GM19324 (cell line): ENCODE measurements at regions not wholly inside any gene's neighbourhood (a gene's known extent, or its start where the extent isn't known, plus 50 kb on each side); places are given as distances from the start of the nearest gene placed in this dataset.
"Not testable (repeated sequence)": the region's sequence is repeated elsewhere in the genome, so short reads cannot be mapped to it uniquely, and the experiment has no call there.

Source experiments
- ATAC-seq: cut with Tn5 transposase; IDR thresholded peaks from one replicate; pipeline ENCODE4 v1.9.1; 2021; ENCODE audit warnings: mild to moderate bottlenecking, moderate library complexity; ENCODE audit not compliant: unreplicated experiment, low FRiP score

DNA sequence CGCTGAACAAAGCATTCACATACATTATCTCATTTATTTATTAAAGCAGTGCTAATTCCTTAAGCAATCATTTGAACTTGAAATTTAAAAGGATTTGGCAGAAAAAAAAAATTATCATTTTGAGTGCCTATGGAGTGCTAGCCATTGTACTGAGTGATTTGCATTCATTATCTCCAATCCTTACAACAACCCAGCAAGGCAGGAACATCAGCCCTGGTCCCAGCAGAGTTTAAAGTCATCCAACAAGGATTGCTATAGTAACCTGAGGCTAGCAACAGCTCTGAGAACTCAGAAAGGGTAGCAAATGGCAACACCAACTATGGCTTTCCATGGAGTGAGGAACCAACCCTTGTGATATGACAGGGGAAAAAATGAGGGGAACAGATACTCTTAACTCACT is 237.6 kb upstream of the SETMAR start:
- no peak for ATAC-seq

DNA sequence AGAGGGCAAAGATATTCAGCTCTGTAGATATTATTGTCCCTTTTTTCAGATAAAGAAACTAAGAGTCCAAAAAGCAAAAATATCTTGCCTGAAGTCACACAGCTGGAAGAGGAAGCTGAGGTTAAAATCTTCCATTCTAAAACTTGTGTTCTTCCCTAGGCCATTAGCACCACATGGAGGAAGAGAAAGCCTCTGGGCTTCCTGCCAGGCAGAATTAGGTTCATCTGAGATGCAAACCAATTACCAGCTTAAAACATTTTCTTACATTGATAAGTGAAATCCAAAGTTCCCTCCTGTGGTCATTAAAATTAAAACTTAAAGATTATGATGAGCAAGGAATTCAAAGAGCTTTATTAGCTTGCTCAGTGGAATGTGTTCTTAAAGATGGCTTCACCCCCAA is 235.3 kb upstream of the SETMAR start:
- ATAC-seq: no peak

DNA sequence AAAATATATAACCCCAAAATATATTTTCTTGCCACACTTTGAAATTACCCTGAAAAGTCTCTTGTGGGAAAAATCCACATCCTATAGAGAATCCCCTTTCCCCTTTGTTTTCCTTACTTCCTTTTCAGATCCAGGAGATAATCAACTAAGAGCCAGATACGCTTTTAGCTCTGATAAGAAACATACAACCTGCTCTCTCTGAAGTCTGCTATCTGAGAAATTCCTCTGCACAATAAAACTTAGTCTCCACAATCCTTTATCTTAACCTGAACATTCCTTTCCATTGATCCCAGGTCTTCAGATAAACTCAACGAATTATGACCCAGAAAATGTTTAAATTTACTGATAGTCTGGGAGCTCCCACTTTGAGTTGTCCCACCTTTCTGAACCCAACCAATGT is 233.4 kb upstream of the SETMAR start:
- no peak for ATAC-seq

DNA sequence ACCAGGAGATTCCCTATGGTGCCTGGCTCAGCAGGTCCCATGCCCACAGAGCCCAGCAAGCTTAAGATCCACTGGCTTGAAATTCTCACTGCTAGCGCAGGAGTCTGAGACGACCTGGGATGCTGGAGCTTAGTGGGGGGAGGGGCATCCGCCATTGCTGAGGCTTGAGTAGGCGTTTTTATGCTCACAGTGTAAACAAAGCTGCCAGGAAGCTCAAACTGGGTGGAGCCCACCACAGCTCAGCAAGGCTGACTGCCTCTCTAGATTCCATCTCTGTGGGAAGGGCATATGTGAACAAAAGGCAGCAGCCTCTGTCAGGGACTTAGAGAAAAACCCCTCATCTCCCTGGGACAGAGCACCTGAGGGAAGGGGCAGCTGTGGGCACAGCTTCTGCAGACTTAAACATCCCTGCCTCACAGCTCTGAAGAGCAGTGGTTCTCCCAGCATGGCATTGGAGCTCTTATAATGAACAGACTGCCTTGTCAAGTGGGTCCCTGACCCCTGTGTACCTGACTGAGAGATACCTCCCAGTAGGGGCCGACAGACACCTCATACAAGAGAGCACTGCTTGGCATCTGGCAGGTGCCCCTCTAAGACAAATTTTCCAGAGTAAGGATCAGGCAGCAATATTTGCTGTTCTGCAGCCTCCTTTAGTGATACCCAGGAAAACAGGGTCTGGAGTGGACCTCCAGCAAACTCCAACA is 231.5 kb upstream of the SETMAR start:
- ATAC-seq: no peak

DNA sequence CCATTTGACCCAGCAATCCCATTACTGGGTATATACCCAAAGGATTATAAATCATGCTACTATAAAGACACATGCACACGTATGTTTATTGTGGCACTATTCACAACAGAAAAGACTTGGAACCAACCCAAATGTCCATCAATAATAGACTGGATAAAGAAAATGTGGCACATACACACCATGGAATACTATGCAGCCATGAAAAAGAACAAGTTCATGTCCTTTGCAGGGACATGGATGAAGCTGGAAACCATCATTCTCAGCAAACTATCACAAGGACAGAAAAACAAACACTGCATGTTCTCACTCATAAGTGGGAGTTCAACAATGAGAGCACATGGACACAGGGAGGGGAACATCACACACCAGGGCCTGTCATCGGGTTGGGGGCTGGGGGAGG is 225.9 kb upstream of the SETMAR start:
- ATAC-seq: not testable (repeated sequence)

DNA sequence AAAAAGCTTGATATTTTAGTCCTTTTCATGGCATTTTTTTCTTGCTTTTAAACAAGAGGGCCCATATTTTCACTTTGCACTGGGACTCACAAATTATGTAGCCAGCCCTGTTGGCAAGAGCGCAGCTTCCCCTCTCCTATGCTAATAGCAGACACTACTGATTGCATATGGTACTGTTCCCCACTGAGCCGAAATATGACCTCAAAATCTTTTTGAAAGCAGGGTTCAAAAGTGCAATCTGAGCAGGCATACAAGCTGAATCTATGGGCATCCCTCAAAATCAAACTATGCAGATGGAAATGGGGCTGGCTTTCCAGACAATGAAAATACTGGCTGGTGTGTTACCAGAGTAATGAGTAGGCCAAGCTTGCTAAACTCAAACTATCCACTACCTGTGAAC is 225.2 kb upstream of the SETMAR start:
- ATAC-seq: no peak

DNA sequence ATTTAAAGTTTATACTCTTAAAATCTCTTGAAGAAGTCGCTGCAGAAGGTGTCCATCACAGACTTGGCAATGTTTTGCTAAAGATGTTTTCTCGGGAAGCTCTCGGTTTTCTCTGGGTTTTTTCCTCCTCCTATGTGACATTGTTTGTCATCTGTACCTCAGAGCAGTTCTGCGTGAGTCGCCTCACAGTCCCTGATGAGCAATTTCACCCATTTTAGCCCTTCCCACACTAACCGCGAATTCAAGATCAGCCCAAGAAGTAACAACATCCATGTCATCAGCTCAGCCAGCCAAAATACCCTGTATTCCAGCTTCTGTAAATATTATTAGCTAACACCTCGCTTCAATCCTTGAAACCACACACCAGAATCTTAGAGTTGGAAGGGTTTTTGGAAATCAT is 224.3 kb upstream of the SETMAR start:
- ATAC-seq: no peak

DNA sequence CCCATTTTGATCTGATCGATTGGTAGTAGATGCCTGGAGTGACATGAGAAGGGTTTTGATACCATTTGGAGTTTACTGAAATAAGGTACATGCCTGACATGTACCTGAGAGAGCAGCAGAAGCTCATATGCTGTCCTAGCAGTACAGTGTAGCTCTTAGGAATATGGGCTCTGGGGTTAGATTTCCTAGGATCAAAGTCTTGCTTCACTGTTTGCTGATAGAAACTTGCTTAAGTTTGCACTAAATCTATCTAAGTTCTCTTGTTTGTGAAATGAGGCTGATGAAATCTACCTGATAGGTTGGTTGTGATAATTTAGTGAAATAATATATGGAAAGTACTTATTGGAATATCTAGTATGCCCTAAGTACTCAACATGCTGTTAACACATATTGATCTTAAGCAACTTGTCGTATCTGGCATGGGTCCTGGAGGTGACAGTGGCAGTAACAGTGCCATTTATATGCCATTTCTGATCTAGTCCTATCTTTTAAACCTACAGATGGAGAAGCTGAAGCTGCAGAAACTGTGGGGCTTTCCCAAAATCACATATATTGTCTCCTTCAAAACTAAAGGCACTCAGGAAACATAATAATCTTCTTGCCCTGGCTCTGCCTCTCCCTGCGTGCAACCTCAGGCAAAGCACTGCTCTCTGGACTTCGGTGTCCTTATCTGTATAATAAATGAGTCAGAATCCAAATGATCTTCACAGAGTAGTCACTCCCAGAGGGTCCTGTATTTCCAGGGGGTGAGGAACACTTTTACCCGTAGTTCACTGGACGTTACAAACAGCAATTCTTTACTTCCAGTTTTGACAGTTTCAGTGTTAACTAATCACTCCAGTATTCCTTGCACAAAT is 223.6 kb upstream of the SETMAR start:
- no peak for ATAC-seq

DNA sequence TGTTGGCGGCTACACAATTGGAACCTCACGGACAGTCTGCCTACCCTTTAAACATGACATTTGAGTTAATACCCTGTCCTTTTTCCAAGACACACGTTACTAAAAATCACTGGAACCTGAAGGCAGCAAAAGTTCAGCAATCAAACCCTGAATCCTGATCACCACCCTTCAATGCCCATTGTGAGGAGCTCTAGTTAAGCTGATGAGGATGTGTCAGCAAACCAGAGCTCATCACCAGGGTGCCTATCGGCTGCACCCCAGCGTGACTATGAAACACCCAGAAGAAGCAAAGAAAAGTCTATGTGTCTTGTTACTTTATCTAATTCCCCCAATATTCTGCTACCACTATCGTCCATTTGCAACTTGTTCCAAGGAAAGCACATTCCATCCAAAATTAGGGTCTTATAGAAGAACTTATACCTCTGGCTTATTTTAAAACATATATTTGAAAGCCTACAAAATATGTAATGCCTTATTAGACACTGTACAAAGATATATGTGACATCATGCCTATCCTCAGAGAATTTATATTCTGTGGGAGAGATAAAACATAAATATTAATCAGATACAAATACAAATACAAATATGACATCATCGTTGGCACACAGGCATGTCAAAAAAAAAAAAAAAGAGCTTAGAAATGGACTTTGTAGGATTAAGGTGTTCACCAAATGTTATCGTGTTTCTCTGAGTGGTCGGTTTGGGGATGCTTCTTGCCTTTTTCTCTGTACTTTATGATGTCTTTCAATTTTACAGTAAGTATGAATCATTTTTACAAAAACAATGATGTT is 219.7 kb upstream of the SETMAR start:
- no peak for ATAC-seq

DNA sequence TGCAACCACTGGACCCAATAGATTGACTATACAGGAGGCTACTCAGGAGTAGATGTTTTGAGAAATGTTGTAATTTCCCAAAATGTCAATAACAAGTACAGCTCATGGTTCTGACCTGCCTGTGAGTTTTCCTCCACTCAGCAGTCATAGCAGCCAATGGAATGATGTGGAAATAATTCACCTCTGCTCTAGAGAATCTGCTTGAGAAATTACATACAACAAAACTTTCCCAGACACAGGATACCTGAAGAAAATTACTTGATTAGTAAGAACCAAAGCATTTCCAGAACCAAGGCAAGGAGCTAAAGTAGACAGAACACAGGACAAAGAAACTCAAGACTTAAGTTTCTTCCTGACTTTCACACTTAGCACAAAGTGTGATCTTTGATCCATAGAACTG is 218.9 kb upstream of the SETMAR start:
- no peak for ATAC-seq

DNA sequence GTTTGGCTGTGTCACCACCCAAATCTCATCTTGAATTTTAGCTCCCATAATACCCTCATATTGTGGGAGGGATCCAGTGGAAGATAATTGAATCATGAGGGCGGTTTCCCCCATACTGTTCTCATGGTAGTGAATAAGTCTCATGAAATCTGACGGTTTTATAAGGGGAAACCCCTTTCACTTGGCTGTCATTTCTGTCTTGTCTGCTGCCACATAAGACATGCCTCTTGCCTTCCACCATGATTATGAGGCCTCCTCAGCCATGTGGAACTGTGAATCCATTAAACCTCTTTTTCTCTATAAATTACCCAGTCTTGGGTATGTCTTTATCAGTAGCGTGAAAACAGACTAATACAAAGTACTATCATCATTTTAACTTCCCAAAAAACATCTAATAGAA is 216.5 kb upstream of the SETMAR start:
- ATAC-seq: not testable (repeated sequence)

DNA sequence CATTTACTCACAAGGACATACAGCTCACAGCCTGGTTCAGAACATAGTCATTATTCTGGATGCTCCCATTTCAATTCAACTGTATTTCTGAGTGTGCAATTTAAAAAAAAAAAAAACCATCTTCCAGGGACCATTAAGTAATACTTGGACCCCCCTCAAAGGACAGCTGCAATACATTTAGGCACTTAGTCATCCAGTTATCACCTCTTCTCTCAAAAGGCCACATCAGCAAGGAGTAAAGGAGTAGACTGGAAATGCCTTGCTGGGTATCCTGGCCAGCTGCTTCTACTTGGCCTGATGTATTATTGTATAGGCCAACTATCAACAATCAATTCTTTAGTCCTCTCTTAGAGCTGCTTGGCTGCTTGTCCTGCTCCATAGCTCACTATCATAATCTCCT is 211.4 kb upstream of the SETMAR start:
- no peak for ATAC-seq

DNA sequence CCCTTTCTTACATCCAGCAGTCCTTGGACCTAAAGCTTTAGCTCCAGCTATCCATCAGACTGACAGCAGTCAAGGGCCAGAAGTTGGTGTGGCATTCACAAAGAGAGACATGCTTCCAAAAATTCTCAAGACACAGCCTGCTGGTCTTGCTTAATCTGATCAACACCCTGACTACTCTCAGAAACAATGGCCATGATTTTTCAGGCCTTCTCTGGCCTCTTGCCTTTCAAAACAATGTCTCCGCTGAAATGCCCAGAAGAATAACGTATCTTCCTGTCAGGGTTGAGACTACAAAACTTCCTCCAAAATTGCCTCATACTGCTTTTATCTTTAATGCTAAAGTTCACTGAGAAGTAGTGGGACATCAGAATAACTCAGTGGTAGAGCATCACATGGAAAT is 205.4 kb upstream of the SETMAR start:
- no peak for ATAC-seq

DNA sequence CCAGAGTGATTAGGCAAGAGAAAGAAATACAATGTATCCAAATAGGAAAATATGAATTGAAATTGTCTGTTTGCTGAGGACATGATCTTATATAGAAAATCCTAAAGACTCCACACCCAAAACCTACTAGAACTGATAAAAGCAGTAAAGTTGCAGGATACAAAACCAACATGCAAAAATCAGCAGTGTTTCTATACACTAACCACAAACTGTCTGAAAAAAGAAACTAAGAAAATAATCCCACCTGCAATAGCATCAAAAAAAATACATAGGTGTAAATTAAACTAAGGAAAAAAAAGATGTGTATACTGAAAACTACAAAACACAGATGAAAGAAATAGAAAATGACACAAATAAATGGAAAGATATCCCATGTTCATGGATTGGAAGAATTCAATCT is 203.6 kb upstream of the SETMAR start:
- no peak for ATAC-seq

DNA sequence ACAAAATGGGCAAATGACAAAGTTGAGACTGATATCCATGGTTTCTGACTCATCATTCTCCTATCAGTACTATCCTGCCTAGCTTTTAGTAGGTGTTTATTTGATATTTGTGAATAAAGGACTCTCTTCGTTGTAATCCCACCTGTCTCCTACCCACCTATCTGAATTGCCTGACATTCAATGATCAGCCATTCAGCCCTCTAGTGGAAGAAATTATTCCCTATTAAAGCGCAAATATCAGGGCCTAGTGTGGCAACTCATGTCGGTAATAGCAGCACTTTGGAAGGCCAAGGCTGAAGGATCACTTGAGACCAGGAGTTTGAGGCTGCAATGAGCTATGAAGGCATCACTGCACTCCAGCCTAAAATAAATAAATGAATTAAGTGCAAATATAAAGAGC is 195.7 kb upstream of the SETMAR start:
- ATAC-seq: no peak

DNA sequence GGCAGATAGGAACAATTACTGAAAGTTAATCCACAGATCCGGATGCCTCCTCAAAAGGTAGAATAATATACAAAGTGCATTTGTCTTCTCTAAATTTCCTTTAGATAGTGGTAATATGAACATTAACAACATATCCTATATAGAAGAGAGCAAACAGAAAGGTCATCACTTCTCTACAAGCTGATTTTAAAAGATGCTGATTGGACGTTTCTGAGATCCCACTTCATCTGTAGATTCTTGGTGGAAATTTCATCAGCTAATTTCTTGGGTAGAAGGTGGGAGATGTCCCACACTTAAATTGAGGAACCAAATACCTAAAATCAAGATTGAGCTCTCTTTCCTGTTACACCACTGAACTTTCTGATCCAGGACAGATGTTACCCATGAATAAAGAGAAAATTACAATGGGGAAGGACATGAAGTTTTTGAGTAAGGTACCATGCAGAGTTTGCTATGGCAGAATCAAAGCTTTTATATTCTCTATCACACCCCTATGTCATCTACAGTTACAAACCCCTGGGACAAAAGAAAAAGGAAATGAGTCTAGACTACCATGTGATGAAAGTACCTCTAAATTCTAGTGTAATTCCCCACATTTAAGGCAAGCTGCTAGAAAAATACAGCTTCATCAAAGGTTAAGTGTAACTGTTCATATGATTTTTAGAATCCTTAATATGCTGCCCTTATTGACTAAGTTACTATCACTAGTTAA is 189.2 kb upstream of the SETMAR start:
- ATAC-seq: no peak

DNA sequence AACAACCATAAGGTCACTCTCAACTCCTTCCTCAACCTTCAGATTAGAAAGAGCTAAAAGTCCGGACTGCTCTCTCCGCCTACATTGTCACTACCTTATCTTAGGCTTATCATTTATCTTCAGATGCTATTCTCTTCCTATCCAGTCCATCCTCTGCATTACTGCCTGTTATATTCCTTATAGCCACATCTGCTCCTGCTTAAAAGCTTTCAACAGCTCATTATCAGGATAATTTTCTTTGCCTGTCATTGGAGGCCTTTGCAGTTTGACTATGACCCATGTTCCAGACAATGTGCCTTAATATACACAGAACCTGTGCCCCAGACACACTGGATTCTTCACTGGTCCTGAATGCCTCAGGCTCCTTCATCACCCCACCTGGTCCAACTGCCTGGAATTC is 184.1 kb upstream of the SETMAR start:
- no peak for ATAC-seq

DNA sequence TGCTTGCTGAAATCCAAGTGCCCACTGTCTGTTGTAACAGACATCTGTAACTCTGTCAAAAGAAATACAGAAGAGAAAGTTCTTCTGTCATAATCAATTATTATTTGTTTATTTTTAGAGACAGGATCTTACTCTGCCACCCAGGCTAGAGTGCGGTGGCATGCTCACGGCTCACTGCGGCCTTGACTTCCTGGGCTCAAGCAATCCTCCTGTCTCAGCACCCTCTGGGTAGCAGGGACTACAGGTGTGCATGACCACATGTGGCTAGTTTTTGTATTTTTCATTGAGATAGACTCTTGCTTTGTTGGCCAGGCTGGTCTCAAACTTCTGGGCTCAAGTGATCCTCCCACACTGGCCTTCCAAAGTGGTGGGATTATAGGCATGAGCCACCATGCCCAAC is 177.6 kb upstream of the SETMAR start:
- no peak for ATAC-seq

DNA sequence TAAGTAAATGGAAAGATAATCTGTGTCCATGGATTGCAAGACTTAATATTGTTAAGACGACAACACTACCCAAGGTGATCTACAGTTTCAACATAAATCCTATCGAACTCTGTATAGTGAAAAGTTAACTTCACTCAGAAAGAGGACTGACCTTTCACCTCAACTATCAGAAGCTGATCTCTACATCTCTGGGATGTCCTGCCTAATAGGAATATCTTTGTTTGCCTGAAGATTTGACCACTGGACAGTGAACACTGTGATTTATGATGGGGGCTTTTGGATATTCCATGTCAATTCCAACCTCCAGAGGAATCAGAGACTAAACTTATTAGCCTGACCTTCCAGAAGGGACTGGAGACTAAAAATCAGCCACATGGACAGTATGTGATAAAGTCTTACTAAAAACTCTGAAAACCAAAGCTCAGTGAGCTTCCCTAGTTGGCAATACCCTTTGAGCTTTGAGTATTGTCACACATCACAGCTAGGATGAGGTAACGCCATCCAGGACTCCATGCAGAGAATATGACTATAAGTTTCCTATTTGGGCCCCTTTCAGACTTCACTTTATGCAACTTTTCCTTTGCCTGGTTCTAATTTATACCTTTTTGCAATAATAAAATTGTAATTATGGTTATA is 164.9 kb upstream of the SETMAR start:
- no peak for ATAC-seq

DNA sequence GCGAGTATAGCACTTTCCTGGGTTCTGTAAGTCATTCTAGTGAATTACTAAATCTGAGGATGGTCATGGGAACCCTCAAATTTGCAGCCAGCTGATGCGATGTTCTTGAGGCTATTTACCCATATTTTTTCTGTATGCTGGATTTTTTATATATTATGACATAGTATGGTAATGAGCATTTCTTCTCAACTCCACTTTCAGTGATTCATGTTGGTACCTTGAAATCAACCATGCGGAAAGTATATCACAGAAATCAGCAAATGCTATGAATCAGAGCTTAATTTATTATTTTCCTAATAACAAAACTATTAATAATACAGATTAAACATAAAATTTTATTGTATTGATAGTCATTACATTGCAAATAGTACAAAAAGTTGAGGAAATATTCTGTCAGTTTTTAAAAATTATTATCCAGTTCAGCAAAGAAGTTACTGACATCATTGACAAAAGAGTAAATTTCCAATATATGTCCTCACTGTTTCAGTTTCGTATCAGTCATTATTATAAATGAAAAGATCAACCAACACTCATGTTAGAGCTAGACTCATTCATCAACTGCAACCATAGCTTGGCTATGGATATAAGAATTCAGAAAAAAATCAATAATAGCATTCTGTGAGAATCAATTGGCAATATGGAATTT is 164.3 kb upstream of the SETMAR start:
- no peak for ATAC-seq
